ENCODE measurements at regions not wholly inside any gene's neighbourhood (a gene's known extent, or its start where the extent isn't known, plus 50 kb on each side); places are given as distances from the start of the nearest gene placed in this dataset.
"Not testable (repeated sequence)": the region's sequence is repeated elsewhere in the genome, so short reads cannot be mapped to it uniquely, and the experiment has no call there.

DNA sequence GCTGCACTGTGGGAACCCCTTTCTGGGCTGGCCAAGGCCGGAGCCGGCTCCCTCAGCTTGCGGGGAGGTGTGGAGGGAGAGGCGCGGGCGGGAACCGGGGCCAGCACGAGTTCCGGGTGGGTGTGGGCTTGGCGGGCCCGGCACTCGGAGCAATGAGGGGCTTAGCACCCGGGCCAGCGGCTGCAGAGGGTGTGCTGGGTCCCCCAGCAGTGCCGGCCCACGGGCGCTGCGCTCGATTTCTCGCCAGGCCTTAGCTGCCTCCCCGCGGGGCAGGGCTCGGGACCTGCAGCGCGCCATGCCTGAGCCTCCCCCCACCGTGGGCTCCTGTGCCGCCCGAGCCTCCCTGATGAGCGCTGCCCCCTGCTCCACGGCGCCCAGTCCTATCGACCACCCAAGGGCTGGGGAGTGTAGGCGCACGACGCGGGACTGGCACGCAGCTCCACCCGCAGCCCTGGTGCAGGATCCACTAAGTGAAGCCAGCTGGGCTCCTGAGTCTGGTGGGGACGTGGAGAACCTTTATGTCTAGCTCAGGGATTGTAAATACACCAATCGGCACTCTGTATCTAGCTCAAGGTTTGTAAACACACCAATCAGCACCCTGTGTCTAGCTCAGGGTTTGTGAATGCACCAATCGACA lies 180.8 kb upstream of the OTX2 start:
- not testable (repeated sequence) for DNase-seq

DNA sequence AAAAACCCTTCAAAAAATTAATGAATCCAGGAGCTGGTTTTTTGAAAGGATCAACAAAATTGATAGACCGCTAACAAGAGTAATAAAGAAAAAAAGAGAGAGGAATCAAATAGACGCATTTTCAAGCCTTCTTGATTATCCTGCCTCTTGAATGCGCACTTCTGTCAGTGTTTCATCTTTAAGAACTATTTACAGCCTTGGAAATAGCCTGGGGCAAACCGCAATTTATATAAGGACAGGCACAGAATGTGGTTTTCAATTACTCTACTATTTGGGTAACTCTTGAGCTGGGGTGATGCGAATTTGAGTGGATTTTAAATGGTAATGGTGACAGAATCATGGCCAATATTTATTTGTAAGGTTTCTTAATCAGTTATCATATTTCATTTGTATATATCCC lies 179.1 kb upstream of the OTX2 start:
- no peak for DNase-seq

DNA sequence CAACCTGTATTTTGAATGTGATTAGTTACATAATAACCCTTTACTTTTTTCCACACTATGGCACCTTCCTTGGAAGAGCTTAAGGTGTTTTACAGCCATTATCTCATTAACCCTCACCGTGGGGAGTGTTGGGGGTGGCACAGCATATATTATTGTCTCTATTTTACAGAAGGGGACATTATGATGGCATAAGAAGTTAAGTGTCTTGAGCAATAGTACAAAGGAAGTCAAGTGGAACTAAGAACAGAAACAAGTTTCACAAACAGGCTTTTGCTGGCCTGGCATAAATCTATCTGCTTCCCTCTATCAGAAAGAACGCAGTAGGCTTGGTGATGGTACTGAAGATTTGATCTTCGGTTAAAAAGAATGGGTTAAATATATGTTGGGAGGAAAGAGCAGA lies 169.7 kb upstream of the OTX2 start:
- no peak for DNase-seq

DNA sequence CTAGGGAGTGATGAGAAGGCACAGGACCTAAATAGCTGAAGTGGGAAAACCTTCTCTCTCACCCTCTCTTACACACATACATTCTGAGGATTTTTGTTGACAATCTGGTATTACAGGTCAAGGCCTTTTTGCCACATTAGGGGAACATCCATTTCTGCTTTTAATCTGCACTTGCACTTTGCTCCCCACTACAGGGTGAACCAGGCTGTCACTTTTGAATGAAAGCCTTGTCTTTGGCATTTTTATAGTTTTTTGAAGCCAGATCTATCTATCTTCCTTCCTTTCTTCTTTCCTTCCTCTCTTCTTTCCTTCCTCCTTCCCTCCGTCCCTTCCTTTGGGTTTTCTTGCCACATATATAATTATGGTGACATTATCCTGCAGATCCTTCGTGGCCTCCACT lies 165.9 kb upstream of the OTX2 start:
- DNase-seq = no peak

DNA sequence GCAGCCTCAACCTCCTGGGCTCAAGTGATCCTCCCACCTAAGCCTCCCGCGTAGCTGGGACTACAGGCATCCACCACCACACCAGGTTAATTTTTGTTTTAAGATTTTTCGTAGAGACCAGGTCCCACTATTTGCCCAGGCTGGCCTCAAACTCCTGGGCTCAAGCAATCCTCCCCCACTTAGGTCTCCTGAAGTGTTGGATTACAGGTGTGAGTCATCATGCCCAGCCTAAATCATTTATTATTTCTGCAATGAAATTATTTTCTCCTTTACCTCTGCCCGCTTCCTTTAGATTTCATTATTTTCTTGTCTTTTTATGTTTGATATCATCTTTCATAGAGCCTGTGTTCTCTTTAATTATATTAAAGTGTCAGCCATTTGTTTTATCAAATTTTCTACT lies 165.2 kb upstream of the OTX2 start:
- DNase-seq = no peak

DNA sequence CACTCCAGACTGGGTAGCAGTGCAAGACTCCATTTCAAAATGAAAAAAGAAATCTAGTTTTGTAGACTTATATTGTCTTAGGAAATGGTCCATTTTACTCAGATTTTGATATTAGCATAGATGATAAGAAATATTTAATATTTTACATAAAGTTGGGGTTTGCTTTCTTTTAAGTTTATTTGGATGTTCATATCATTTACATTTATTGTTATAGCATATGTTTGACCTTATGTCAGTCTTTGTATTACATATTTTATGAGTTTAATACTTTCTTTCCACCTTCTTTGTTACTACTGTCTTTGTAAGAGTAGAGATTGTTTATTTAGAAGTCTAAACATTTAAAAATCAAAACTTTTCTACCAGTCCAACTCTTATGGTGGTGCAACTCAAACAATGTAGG lies 162.7 kb upstream of the OTX2 start:
- DNase-seq = no peak

DNA sequence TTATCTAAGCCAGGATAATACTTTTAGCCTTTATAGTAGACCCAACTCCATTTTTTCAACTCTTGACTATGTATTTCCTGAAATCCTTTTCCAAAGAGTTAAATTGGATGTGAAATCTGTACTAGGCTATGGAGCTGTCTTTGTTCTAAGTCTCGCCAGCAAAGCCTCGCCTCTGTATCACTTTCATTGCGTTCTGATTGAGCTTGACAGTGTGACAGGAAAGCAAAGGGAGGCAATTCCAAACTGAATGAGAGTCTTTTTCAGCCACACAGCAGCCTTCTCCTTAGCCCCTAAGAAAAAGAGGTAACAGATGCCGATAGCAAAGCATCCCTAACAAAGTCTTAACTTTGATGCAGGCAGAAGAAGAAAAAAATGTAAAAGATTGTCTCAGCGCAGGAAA lies 154.6 kb upstream of the OTX2 start:
- DNase-seq = no peak

DNA sequence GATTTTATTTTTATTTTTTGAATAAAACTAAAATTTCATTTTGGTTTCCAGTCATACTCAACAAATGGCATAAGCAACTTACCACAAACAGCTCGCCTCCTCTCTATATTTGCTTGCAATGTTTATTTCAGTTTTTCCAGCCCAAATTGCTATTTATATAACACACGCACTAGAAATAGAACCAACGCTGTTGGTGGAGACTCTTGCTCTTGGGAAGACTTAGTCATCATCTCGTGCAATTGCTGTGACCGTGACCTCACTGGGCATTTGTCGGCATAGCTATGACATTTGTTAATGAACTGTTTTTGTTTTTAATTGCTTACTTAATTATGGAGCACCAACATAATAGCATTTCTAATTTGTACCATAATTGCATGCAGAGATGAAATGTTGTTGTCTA lies 153.1 kb upstream of the OTX2 start:
- no peak for DNase-seq

DNA sequence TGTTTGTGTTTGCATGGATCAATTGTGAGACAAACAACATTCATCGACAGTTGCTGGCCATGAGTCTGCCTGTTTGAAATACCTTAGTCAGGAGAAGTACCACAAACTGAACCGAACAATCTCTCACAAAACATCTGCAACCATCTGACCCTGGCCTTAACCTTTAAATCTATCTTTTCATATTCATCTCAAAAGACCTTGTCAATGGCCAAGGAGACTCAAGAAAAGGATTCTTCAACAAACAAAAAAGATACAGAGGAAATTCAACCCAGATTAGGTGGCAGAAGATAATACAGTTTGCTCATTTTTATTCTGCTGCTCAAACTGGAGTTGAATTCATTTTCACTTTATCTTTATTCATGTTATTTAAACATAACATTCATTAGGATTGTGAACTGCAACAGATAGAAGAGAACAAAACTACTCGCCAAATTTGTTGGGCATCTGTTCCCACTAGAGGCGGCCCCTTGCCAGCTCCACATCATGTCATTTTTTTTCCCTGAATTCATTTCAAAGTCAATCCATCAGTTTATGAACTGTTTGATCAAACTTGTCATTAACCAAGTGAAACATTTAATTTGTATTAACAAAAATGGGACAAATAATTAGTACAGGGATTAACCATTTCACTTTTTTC lies 152.3 kb upstream of the OTX2 start:
- DNase-seq = no peak

DNA sequence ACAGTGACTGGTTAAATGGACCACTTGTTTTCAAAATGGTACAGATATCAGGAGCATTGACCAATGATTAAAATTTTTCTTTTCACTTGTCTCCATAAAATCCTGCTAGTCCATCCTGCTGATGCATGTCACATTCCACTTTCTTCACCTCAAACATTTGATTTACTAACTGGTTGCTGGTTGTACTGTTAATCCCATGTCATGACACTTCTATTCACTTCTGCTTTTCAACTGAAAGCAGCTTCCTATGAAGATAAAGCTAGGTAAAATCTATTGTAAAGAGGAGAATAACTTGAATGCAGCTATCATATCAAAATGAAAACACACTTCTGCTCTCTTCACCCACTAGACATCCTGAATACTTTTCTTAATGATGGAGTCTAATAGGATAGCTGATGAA lies 149.6 kb upstream of the OTX2 start:
- no peak for DNase-seq

DNA sequence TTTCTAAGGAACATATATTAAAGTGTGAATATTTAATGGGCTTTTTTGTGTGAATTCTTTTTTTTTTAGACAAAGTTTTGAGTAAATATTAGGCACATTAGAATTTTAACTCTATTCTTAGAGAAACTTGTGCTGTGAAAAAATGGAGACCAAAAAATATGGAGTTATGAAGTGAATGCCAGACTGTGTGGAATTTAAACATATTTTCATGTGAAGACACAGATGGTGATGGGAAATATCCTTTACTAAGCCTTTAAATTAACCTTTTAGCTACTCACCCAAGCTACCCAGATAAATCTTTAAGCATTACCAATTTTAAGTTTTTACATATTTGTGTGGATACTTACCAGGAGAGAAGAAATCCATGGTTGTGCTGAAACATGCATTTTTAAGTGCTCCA lies 148.8 kb upstream of the OTX2 start:
- no peak for DNase-seq

DNA sequence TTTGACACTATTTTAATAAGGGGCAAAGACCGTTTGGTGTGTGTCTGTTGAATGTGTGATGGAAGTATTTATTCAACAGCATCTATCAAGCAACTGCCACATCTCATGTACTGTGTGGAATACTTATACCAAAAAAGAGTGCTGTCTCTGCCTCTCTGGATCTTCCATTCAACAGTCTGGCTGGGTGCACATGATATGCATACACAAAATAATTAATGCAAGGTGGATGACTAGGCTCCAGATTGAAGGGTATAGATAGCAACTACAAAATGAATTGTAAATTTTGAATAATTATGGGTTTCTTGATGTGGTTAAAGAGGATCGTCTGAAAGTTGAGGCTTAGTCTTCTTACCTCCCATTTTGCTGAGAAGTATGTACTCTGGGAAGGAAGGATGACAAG lies 145.9 kb upstream of the OTX2 start:
- DNase-seq = no peak

DNA sequence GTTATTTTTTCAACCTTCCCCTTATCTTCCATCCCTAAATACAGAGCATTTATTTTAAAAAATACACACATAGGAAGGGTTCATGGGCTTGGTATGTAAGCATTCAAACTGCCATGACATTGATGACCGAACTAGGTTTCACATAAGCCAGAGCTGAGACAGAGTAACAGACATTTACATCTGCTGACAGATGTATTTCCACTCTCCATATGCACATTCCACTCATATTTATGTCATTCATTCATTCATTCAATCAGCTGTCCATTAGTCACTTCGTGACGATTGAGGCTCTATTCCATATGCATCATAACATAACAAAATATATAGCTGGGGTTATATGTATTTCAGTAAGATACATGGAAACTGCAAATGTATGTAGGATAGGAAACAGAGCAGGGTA lies 145.5 kb upstream of the OTX2 start:
- no peak for DNase-seq

DNA sequence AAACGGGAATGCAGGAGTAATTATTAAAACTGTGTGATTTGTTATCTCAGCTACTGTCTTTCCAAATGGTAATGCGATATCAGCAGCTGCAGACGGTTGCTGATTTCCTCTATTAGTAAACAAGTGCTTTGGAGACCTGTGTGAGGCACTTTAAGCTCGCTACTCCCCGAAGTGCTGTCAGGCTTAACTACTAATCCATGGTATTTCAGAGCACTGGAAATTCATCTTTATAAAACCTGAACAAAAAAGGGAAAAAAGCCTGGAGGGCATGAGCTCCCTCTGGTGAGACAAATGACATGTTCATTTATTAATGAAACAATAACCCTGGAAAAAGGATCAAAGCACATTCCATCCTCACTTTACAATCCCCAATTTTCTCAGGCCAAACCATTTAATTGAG lies 143.6 kb upstream of the OTX2 start:
- DNase-seq = no peak

DNA sequence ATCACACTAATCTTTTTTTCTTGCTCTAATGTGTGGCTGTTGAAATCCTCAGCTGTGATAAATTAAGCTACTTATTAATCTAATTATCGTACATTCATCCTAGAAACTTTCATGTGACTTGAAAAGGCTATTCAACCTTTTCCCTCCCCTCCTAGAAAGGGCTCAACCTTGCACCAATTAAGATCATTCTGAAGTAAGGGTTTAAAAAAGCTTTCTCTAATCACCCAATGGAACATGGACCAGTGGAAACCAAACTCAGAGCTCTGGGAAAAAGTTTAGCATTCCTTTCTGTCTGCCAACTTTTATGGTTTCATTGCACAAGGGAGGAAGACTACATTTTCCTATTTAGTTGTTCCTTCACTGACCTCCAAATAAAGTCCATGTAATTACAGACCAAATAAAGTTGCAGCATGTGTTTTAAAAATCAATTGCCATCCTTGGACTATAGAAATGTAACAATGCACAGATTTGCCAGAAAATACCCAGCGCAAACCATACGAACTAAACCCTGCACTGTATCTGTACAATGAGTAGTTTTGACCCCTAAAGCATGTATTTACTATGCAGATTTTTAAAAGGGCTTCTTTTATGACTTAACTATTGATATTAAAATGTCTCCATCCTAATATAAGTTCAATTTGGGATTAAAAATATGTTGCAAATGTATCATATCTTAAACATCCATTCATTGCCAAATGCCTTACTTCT lies 142.6 kb upstream of the OTX2 start:
- no peak for DNase-seq

DNA sequence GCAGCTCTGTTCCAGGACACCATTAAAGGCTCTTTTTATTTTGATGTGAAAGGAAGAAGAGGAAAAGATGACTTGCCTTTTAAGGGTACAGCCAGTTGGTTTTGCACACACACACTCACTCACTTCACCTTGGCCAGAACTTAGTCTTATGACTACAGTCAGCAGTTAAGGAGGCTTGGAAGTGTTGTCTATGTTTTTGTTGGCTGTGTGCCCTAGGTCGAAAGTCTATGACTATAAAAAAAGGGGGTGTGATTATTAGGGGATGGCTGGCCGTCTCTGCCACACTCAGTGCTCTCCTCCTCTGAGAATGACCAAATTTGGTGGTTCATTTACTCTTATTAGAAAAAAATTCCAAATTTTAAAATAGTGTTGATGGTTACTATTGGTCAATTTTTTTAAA lies 139.5 kb upstream of the OTX2 start:
- no peak for DNase-seq

DNA sequence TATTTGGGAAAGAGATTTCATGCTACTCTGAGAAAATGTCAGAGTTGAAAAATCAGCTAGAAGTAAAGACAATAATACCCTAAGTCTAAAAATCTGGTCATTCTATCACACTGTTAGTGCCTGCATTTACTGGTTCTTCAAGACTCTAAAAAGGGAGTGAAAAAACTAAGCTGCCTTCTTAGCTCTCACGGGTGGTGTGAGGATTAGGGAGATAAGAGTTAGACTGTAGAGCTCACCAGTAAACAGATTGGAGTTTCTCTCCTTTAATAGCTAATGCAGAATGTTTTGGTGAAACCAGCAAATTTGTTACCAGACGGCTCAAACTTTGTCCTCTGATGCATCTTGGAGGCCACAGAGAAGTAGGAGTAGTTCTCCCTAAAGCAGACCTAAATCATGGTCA lies 135.0 kb upstream of the OTX2 start:
- DNase-seq = no peak

DNA sequence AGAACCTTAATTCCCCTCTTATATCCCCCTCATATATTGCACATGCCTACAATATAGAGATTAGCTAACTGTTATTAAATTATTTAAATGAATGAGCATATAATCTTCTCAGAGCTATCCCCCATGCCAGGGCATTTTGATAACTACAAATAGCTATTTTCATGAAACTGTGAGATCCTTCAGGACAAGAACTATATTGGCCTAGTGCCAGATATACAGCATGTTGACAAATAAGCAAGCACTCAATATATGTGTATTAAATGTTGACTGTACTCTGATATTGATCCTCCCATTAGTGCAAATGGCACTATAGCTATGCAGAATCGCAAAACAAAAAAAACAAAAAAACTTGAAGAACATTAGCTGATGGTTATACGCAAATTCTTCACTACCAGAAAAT lies 134.1 kb upstream of the OTX2 start:
- no peak for DNase-seq

DNA sequence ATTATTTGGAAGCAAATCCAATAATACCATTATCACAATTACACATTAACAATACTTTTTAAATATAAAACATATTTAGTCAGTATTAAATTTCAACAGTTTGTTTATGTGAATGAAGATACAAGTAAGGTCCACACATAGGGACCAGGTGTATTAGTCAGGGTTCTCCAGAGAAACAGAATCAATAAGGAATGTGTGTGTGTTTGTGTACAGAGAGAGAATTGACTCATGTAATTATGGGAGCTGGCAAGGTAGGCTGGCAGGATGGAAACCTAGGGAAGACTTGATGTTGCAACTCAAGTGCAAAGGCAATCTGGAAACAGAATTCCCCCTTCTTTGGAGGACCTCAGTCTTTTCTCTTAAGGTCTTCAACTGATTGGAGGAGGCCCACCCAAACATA lies 123.2 kb upstream of the OTX2 start:
- DNase-seq = no peak

DNA sequence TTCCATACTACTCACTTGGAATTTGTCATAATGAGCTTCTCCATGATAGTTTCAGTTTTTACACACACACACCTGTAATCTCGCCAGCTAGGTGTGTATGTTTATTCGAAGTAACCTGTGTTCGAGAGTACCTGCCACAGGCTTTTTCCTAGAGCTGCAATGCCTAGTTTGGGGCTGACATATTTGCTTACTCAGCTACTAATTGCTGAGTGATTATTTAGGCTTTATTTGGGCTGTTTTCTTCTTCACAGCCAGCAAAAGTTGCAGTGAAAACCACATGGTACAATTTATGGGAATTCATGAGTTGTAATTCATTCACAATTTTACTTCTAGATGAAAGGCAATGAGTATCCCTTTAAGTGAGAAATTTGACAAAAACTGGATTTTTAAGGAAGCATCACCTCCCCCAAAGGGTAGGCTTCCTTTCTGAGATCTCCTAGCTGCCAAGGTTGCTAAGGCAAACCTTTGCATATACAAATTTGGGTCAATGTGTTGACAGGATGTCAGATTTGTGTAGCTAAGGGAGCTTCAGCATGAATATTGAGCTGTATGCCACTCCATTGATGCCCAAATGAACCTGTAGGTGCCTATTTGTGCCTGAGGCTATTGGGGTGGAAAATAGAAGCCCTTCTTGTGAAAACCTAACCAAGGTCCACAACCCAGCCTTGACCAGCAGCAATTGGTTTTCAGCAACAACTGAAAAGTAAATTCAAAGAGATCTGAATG lies 108.7 kb upstream of the OTX2 start:
- no peak for DNase-seq

DNA sequence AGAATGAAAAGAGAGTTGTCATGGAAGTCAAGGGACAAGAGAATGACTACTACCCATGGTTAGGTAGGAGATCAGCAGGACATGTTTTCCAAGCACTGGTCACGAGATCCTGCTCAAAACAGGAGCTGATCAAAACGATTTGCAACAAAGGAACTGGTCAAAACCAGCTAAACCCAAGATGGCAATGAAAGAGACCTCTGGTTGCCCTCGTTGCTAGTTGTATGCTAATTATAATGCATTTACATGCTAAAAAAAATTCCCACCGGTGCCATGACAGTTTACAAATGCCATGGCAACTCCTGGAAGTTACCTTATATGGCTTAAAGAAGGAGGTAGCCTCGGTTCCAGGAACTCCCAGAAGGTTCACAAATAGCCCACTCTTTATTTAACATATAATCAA lies 95.0 kb upstream of the OTX2 start:
- DNase-seq = no peak

DNA sequence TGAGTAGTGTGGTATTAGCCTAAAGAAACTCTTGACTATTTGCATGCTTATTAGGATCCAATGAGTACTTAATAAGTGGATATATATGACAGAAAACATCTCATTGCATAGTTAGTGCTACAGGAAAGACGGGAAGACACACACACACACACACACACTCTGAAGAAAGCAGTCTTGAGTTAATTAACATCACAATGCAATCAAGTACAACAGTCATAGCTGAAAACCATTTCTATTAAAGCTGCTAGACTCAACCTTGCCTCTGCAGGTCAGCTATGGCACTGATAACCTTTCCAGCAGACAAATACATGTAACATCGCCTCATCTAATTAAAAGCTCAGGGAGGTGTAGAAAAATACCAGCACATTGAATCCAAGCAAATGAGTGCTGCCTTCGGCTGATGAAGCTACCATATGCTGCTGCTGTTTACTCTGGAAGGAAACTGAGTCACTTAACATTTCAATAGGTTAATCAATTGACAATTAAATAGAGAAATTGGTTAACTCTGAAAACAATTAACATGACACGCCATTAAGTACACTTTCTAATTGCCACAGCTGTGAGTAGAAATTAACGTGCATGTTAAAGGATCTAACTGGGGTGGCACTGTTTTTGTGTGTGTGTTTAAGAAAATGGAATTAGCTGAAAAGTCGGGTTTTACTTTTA lies 93.2 kb upstream of the OTX2 start:
- DNase-seq = no peak

DNA sequence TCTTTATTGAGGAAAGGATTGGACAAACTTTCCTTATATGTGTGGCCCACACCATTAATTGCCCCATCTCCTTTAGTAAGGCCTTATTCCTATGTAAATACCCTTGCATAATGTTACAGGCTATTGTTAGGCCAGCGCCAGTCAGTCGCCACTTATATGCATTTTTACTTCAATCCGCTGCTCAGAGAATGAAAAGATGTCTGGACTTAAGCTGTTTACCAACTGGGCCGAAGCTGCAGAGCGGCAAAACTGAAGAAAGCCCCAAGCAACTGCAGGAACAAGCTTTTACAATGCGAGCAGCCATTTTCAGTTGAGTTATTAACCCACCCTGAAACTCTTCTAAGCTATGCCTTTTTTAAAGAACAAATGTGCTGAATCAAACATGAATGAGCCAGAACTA lies 92.1 kb upstream of the OTX2 start:
- no peak for DNase-seq

DNA sequence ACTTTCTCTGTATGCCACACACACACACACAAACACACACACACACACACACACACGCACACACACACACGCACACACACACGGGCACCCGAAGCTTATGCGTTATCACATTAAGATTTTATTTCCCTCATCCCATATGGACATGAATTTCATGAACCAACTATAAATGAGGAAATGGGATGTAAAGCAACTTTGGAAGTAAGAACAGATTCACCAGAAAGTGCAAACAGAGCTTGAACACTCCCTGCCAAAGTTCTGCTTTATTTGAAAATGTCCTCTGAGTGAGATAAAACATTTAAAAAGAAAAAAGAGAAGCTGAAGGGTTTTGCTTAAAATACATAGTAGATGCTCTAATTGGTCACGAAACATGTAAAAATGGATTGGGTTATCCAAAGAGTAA lies 90.4 kb upstream of the OTX2 start:
- DNase-seq = no peak
